22Rv1 (cell line): ENCODE measurements at regions not wholly inside any gene's neighbourhood (a gene's known extent, or its start where the extent isn't known, plus 50 kb on each side); places are given as distances from the start of the nearest gene placed in this dataset.
"Not testable (repeated sequence)": the region's sequence is repeated elsewhere in the genome, so short reads cannot be mapped to it uniquely, and the experiment has no call there.

Source experiments
- H3K27ac ChIP-seq: fragments of 450-650 bp; 2 replicates; pipeline ENCODE4 v1.5.1; 2017
- CTCF ChIP-seq: fragments of 450-650 bp; IDR thresholded peaks from 2 replicates; pipeline ENCODE4 v1.5.1; 2017; ENCODE audit warnings: mild to moderate bottlenecking
- ZFX ChIP-seq: fragments of 450-650 bp; IDR thresholded peaks from 2 replicates; pipeline ENCODE4 v1.6.1; 2017; ENCODE audit warnings: antibody characterized with exemption, borderline replicate concordance

GRCh38 chr3:20442846-20443245, 256.8 kb upstream of the SGO1 start:
- H3K27ac ChIP-seq = no peak overlapping the region
- TF ChIP-seq CTCF (no peak), ZFX (no peak)

- H3K27ac ChIP-seq = not testable (repeated sequence)
Observed at GRCh38 chr3:20427268-20427667, 241.3 kb upstream of the SGO1 start.

GRCh38 chr3:20425138-20425537, 239.1 kb upstream of the SGO1 start:
- TF ChIP-seq CTCF (no peak), ZFX (no peak)
- H3K27ac ChIP-seq = no peak overlapping the region

- no peak overlapping the region for H3K27ac ChIP-seq
- no peak for TF ChIP-seq ZFX
- TF ChIP-seq CTCF = no peak
Observed at GRCh38 chr3:20424086-20424485, 238.1 kb upstream of the SGO1 start.

GRCh38 chr3:20422391-20422790, 236.4 kb upstream of the SGO1 start:
- TF ChIP-seq CTCF = no peak
- TF ChIP-seq ZFX = no peak
- no peak overlapping the region for H3K27ac ChIP-seq

GRCh38 chr3:20417388-20418108, 231.5 kb upstream of the SGO1 start:
- no peak overlapping the region for H3K27ac ChIP-seq
- TF ChIP-seq ZFX = no peak
- no peak for TF ChIP-seq CTCF

- no peak for TF ChIP-seq CTCF
- no peak for TF ChIP-seq ZFX
- no peak overlapping the region for H3K27ac ChIP-seq
Observed at GRCh38 chr3:20406611-20407011, 220.6 kb upstream of the SGO1 start.

GRCh38 chr3:20405744-20406143, 219.7 kb upstream of the SGO1 start:
- H3K27ac ChIP-seq = no peak overlapping the region
- TF ChIP-seq CTCF (no peak), ZFX (no peak)
